ENCODE measurements at regions not wholly inside any gene's neighbourhood (a gene's known extent, or its start where the extent isn't known, plus 50 kb on each side); places are given as distances from the start of the nearest gene placed in this dataset.

GRCh38 chrX:136933611-136934145, 53.2 kb upstream of the RBMX start (continued):
- TF ChIP-seq, protein P1, sequence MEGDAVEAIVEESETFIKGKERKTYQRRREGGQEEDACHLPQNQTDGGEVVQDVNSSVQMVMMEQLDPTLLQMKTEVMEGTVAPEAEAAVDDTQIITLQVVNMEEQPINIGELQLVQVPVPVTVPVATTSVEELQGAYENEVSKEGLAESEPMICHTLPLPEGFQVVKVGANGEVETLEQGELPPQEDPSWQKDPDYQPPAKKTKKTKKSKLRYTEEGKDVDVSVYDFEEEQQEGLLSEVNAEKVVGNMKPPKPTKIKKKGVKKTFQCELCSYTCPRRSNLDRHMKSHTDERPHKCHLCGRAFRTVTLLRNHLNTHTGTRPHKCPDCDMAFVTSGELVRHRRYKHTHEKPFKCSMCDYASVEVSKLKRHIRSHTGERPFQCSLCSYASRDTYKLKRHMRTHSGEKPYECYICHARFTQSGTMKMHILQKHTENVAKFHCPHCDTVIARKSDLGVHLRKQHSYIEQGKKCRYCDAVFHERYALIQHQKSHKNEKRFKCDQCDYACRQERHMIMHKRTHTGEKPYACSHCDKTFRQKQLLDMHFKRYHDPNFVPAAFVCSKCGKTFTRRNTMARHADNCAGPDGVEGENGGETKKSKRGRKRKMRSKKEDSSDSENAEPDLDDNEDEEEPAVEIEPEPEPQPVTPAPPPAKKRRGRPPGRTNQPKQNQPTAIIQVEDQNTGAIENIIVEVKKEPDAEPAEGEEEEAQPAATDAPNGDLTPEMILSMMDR (IDR thresholded peaks at IDR 0.05 in 2 of 3, conservative IDR thresholded peaks at IDR 0.05 in 1 of 3; ENCODE audit: borderline replicate concordance in 1 of 3, insufficient read depth in 1 of 3, low read depth in 2 of 3, low read length in 2 of 3): no peak
- no peak for TF ChIP-seq CEBPB (IDR thresholded peaks at IDR 0.05; ENCODE audit: low read depth)
- TF ChIP-seq ATF3 (IDR thresholded peaks at IDR 0.05): no peak

DNA sequence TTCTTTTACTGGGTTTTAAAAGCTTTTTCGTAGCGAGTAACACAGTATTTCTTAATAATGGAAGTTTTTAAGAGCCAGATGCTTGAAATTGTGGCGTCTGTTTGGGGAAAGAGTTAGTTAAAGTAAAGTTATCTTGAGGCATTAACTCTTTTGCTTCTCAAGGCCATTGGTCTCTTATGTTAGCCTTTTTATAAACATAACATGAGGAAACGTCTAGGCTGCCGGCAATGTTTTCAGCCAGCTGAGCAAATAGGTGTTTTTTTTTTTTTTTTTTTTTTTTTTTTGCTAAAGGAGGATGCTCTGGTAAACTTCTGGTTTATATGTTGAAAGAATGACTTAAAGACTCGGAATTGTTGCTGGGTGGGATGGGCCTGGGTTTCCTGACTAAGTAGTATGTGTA, 51.1 kb upstream of the RBMX start:
- Histone ChIP-seq H2AFZ (ENCODE audit: low read depth, low read length, poor library complexity, severe bottlenecking) (no peak overlapping the region), H3K4me2 (ENCODE audit: low read length) (no peak overlapping the region), H3K4me3 (replicated peaks in 1 of 2; ENCODE audit: low read depth in 1 of 2, low read length in 2 of 2) (no peak overlapping the region), H3K27me3 (ENCODE audit: insufficient read depth, low read length) (no peaks in the 10 kb centered on the region), H4K20me1 (ENCODE audit: insufficient read depth) (no peaks in the 10 kb centered on the region), H3K9me3 (ENCODE audit: control insufficient read depth in 1 of 2, insufficient read depth in 1 of 2, low read depth in 1 of 2, low read length in 2 of 2) (no peaks in the 10 kb centered on the region), H3K36me3 (ENCODE audit: control insufficient read depth in 1 of 2, insufficient read depth in 2 of 2, low read length in 2 of 2) (no peaks in the 10 kb centered on the region; a peak in 1 of 4 replicates), H3K4me1 (ENCODE audit: control insufficient read depth in 1 of 2, insufficient read depth in 2 of 2, low read length in 2 of 2) (no peaks in the 10 kb centered on the region), H3K27ac (ENCODE audit: low read depth, low read length) (no peak overlapping the region), H3K9me2 (ENCODE audit: insufficient read depth) (no peaks in the 10 kb centered on the region), H3K79me2 (ENCODE audit: insufficient read depth, low read length) (no peaks in the 10 kb centered on the region), H3K9ac (ENCODE audit: low read length) (no peak overlapping the region)
- no peak for DNase-seq (ENCODE audit: low read depth, low spot score)
- TF ChIP-seq SRF (IDR thresholded peaks at IDR 0.05; ENCODE audit: low read depth) (no peak), POLR2A (IDR thresholded peaks at IDR 0.05; ENCODE audit: borderline replicate concordance, extremely low read depth, insufficient read depth, insufficient read length) (no peak), CEBPB (IDR thresholded peaks at IDR 0.05; ENCODE audit: low read depth) (no peak), FOSL1 (IDR thresholded peaks at IDR 0.05; ENCODE audit: low read depth) (no peak), ZFX (IDR thresholded peaks at IDR 0.05) (no peak), ZBTB33 (IDR thresholded peaks at IDR 0.05; ENCODE audit: extremely low read depth, insufficient replicate concordance, low read length) (no peak)
- TF ChIP-seq, protein P2, sequence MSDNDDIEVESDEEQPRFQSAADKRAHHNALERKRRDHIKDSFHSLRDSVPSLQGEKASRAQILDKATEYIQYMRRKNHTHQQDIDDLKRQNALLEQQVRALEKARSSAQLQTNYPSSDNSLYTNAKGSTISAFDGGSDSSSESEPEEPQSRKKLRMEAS (IDR thresholded peaks at IDR 0.05): no peak
- TF ChIP-seq, protein P1 (IDR thresholded peaks at IDR 0.05 in 2 of 3, conservative IDR thresholded peaks at IDR 0.05 in 1 of 3; ENCODE audit: borderline replicate concordance in 1 of 3, insufficient read depth in 1 of 3, low read depth in 2 of 3, low read length in 2 of 3): no peak
- POLR2A ChIA-PET: no interaction called here
- no peak for ATAC-seq
- CTCF ChIA-PET: no interaction called here
- BruUV-seq (replicated peaks): no TSS peak
- intact Hi-C loops (cut with micrococcal nuclease): no loop called here
- RAD21 ChIA-PET (ENCODE audit: low non-redundant PET in 1 of 2, low total read pairs in 2 of 2, uncharacterized antibody in 2 of 2, unreplicated experiment in 2 of 2): no interaction called here
